H1 (cell line): ENCODE measurements at regions not wholly inside any gene's neighbourhood (a gene's known extent, or its start where the extent isn't known, plus 50 kb on each side); places are given as distances from the start of the nearest gene placed in this dataset.
A peak's percentile ranks its signal among the peaks of the same experiment; 100 is the strongest.

Source experiments
- CTCF ChIA-PET: fragments of 300-600 bp; sonication (Branson Sonifier 250); formaldehyde crosslinking; loops from one replicate; lab custom pipeline; 2021; ENCODE audit not compliant: partially characterized antibody; lab: Charles Lee
- POLR2A ChIA-PET: fragments of 300-600 bp; sonication (Branson Sonifier 250); formaldehyde crosslinking; loops from one replicate; lab custom pipeline; 2021; ENCODE audit warnings: inconsistent platforms; ENCODE audit not compliant: partially characterized antibody; lab: Charles Lee
- DNase-seq, 2 experiments: peaks; one replicate each; pipeline versions ENCODE4 v3.0.0 to v3.0.0-alpha.2; 2010 to 2022; ENCODE audit warnings: low spot score in 2 of 2, low read depth in 1 of 2, mixed read lengths in 1 of 2
- FAIRE-seq: peaks from 2 replicates; lab custom pipeline; 2011; peaks lifted over from hg19 to GRCh38; lab: Jason Lieb, UNC
- H2AFZ ChIP-seq: 2 replicates; pipeline ENCODE4 v1.8.1; 2012; ENCODE audit warnings: low read length, inconsistent platforms
- H2AK5ac ChIP-seq: 2 replicates; pipeline ENCODE4 v1.6.1; 2013; ENCODE audit warnings: low read depth, low read length
- H2BK120ac ChIP-seq: replicated peaks from 2 replicates; pipeline ENCODE3; 2013; ENCODE audit warnings: low read depth, low read length, inconsistent platforms
- H2BK12ac ChIP-seq: 2 replicates; pipeline ENCODE4 v1.6.1; 2013; ENCODE audit warnings: low read depth, low read length
- H2BK15ac ChIP-seq: 2 replicates; pipeline ENCODE4 v1.6.1; 2013; ENCODE audit warnings: low read length
- H2BK20ac ChIP-seq: 2 replicates; pipeline ENCODE4 v1.6.1; 2013; ENCODE audit warnings: low read length
- H2BK5ac ChIP-seq: 2 replicates; pipeline ENCODE4 v1.6.1; 2013; ENCODE audit warnings: low read depth, low read length
- H3K14ac ChIP-seq: 2 replicates; pipeline ENCODE4 v1.6.1; 2013; ENCODE audit warnings: inconsistent platforms; ENCODE audit not compliant: insufficient read length
- H3K18ac ChIP-seq: 2 replicates; pipeline ENCODE4 v1.6.1; 2013; ENCODE audit warnings: low read length; ENCODE audit errors: extremely low read depth
- H3K23ac ChIP-seq: 2 replicates; pipeline ENCODE4 v1.6.1; 2013; ENCODE audit warnings: inconsistent platforms; ENCODE audit not compliant: insufficient read length
- H3K23me2 ChIP-seq: 2 replicates; pipeline ENCODE4 v1.6.1; 2013; ENCODE audit warnings: low read depth, low read length
- H3K27ac ChIP-seq: 2 replicates; pipeline ENCODE4 v1.6.1; 2011; ENCODE audit warnings: low read depth, low read length, inconsistent platforms
- H3K27me3 ChIP-seq, 4 experiments: replicated peaks in 1 of 4; 1 replicate in 1 of 4; 2 replicates in 3 of 4; pipeline versions ENCODE4 v1.6.1 to v1.8.1; 2011 to 2013; ENCODE audit warnings: low read length in 3 of 4, mild to moderate bottlenecking in 3 of 4, inconsistent platforms in 2 of 4, mixed read lengths in 2 of 4, moderate library complexity in 1 of 4; ENCODE audit not compliant: control insufficient read depth in 3 of 4, insufficient read depth in 3 of 4; ENCODE audit errors: extremely low read depth in 1 of 4
- H3K36me3 ChIP-seq, 4 experiments: 2 replicates each; pipeline versions ENCODE4 v1.6.1 to v1.8.1; 2011 to 2013; ENCODE audit warnings: mild to moderate bottlenecking in 4 of 4, low read length in 3 of 4, moderate library complexity in 2 of 4, control low read depth in 1 of 4, inconsistent platforms in 1 of 4; ENCODE audit not compliant: insufficient read depth in 4 of 4, control insufficient read depth in 2 of 4
- H3K4ac ChIP-seq: replicated peaks from 2 replicates; pipeline ENCODE3; 2013; ENCODE audit warnings: low read length, low read depth, mixed read lengths, inconsistent platforms; ENCODE audit not compliant: insufficient read length
- H3K4me1 ChIP-seq, 4 experiments: replicated peaks in 1 of 4; 1 replicate in 1 of 4; 2 replicates in 3 of 4; pipeline versions ENCODE4 v1.6.1 to v1.8.1; 2011 to 2013; ENCODE audit warnings: low read length in 3 of 4, inconsistent platforms in 2 of 4, mixed read lengths in 1 of 4; ENCODE audit not compliant: insufficient read depth in 4 of 4, control insufficient read depth in 3 of 4
- H3K4me2 ChIP-seq, 2 experiments: 2 replicates each; pipeline versions ENCODE4 v1.6.1 to v1.8.1; 2011 to 2013; ENCODE audit warnings: low read depth in 2 of 2, low read length in 2 of 2, control low read depth in 1 of 2, inconsistent platforms in 1 of 2, mild to moderate bottlenecking in 1 of 2; ENCODE audit not compliant: insufficient read depth in 1 of 2
- H3K4me3 ChIP-seq, 4 experiments: fragments of 200-600, 300-600 bp in 1 of 4; sonication (generic), shearing (Covaris generic), sonication (Bioruptor Twin) in 1 of 4; 2 replicates each; pipeline versions ENCODE4 v1.5.1 to v1.8.1; 2011 to 2016; ENCODE audit warnings: low read length in 4 of 4, low read depth in 3 of 4, control low read depth in 2 of 4, inconsistent platforms in 2 of 4, mild to moderate bottlenecking in 2 of 4, mixed read lengths in 1 of 4, moderate library complexity in 1 of 4; ENCODE audit not compliant: insufficient read depth in 2 of 4; ENCODE audit errors: extremely low read depth in 1 of 4
- H3K56ac ChIP-seq: replicated peaks from 2 replicates; pipeline ENCODE3; 2013; ENCODE audit warnings: low read depth, mild to moderate bottlenecking, mixed read lengths, low read length, inconsistent platforms; ENCODE audit not compliant: insufficient read length
- H3K79me1 ChIP-seq: 2 replicates; pipeline ENCODE4 v1.6.1; 2013; ENCODE audit warnings: low read depth, low read length, control low read depth
- H3K79me2 ChIP-seq, 2 experiments: 2 replicates each; pipeline versions ENCODE4 v1.6.1 to v1.8.1; 2012 to 2013; ENCODE audit warnings: low read length in 2 of 2, mild to moderate bottlenecking in 2 of 2, inconsistent platforms in 1 of 2; ENCODE audit not compliant: insufficient read depth in 2 of 2, control insufficient read depth in 1 of 2
- H3K9ac ChIP-seq, 4 experiments: replicated peaks in 1 of 4; 1 replicate in 1 of 4; 2 replicates in 3 of 4; pipeline versions ENCODE4 v1.6.1 to v1.8.1; 2011 to 2013; ENCODE audit warnings: low read depth in 3 of 4, low read length in 3 of 4, control low read depth in 2 of 4, mild to moderate bottlenecking in 2 of 4, moderate library complexity in 2 of 4, inconsistent platforms in 1 of 4; ENCODE audit errors: extremely low read depth in 1 of 4
- H3K9me3 ChIP-seq, 2 experiments: 2 replicates each; pipeline versions ENCODE4 v1.6.1 to v1.8.1; 2012 to 2013; ENCODE audit warnings: mild to moderate bottlenecking in 2 of 2, moderate library complexity in 2 of 2, control low read depth in 1 of 2, inconsistent platforms in 1 of 2, low read depth in 1 of 2, low read length in 1 of 2, mixed read lengths in 1 of 2; ENCODE audit not compliant: insufficient read depth in 2 of 2
- H4K20me1 ChIP-seq, 2 experiments: replicated peaks in 1 of 2; 2 replicates each; pipeline versions ENCODE3 to v1.8.1; 2011 to 2013; ENCODE audit warnings: inconsistent platforms in 2 of 2, low read length in 2 of 2, mild to moderate bottlenecking in 1 of 2; ENCODE audit not compliant: insufficient read depth in 2 of 2, control insufficient read depth in 1 of 2
- H4K5ac ChIP-seq: 2 replicates; pipeline ENCODE4 v1.6.1; 2013; ENCODE audit warnings: low read length, low read depth, mixed read lengths, inconsistent platforms; ENCODE audit not compliant: insufficient read length
- H4K8ac ChIP-seq: 2 replicates; pipeline ENCODE4 v1.8.0; 2013; ENCODE audit warnings: mild to moderate bottlenecking, moderate library complexity, low read length, inconsistent platforms; ENCODE audit not compliant: insufficient read depth; ENCODE audit errors: extremely low read depth
- H4K91ac ChIP-seq: replicated peaks from 2 replicates; pipeline ENCODE3; 2013; ENCODE audit warnings: low read length, mixed read lengths, inconsistent platforms; ENCODE audit not compliant: insufficient read length
- SIRT6 ChIP-seq: IDR thresholded peaks from one replicate; pipeline ENCODE4 v1.7.1; 2012; ENCODE audit warnings: low read length, inconsistent platforms
- WGBS, 2 experiments: shearing (Covaris generic) in 1 of 2; methylation state at CpG; one replicate each; pipeline versions ENCODE4 v1.1.6 to v1.1.7; 2013 to 2015; ENCODE audit warnings: low lambda C conversion rate in 2 of 2, mixed read lengths in 2 of 2, inconsistent platforms in 1 of 2, low coverage in 1 of 2, missing lambda C conversion rate in 1 of 2; ENCODE audit not compliant: insufficient replicate concordance in 2 of 2, insufficient coverage in 1 of 2, insufficient read length in 1 of 2; ENCODE audit errors: extremely low coverage in 1 of 2, missing lambda C conversion rate in 1 of 2; 5-methylcytosine and 5-hydroxymethylcytosine counted together

- Histone ChIP-seq H4K5ac (no peak overlapping the region), H3K4me1 (no peaks in the 10 kb centered on the region), H3K79me1 (no peaks in the 10 kb centered on the region), H2BK12ac (no peak overlapping the region), H3K23me2 (no peaks in the 10 kb centered on the region), H3K9me3 (no peaks in the 10 kb centered on the region)
- DNase-seq, result no peak
- CTCF ChIA-PET, result interaction anchor here (0.9 to 1.4 kb wide), 2 partner anchors 10 to 28 kb away, joined by 3 to 5 read pairs; no protein-coding TSS in a partner anchor
- no peak for TF ChIP-seq SIRT6
- TF ChIP-seq, all 59 proteins: peak for 0
- Histone ChIP-seq H2BK120ac (no peak overlapping the region), H3K4me2 (no peak overlapping the region), H3K9ac (no peak overlapping the region), H3K27ac (no peak overlapping the region), H3K4ac (no peak overlapping the region), H3K18ac (no peak overlapping the region), H3K4me3 (no peak overlapping the region), H3K23ac (no peak overlapping the region), H2BK20ac (no peak overlapping the region), H4K8ac (no peak overlapping the region), H3K79me2 (no peaks in the 10 kb centered on the region), H3K56ac (no peak overlapping the region), H2AK5ac (no peak overlapping the region), H2BK15ac (no peak overlapping the region), H4K91ac (no peak overlapping the region), H2AFZ (no peak overlapping the region), H3K14ac (no peak overlapping the region), H2BK5ac (0 out of 2 replicates have a peak overlapping the region, but pooled peaks have one; percentile 8), H3K27me3 (no peaks in the 10 kb centered on the region), H4K20me1 (no peaks in the 10 kb centered on the region), H3K36me3 (no peaks in the 10 kb centered on the region)
- no peak for FAIRE-seq
- WGBS, 2 experiments, result 72% methylated on average over 5 of the region's 5 CpGs; no CpG with 5 or more reads in 1 of the 2 experiments
- POLR2A ChIA-PET, result interaction anchor here (0.5 to 1.7 kb wide), 2 partner anchors 87 to 97 kb away, joined by 3 to 5 read pairs; no protein-coding TSS in a partner anchor
Observed at GRCh38 chr20:19838468-19838867, 80.4 kb downstream of the RIN2 start.
